HEK293 (cell line): ENCODE measurements at regions not wholly inside any gene's neighbourhood (a gene's known extent, or its start where the extent isn't known, plus 50 kb on each side); places are given as distances from the start of the nearest gene placed in this dataset.
A peak's percentile ranks its signal among the peaks of the same experiment; 100 is the strongest.

Experiments
- CTCF ChIA-PET: fragments of 350-600 bp; formaldehyde crosslinking; extraction: SDS; loops from one replicate; lab custom pipeline; 2021; ENCODE audit warnings: antibody characterized with exemption; lab: Yijun Ruan, JAX
- POLR2A ChIA-PET: fragments of 300-600 bp; formaldehyde crosslinking; extraction: SDS; loops from one replicate; lab custom pipeline; 2020; ENCODE audit warnings: antibody characterized with exemption, inconsistent platforms; lab: Yijun Ruan, JAX
- H3K27ac ChIP-seq: fragments of 200-500 bp; sonication (Bioruptor generic); 2 replicates; pipeline ENCODE4 v1.5.1; 2014; ENCODE audit warnings: low read depth, low read length, control low read depth, inconsistent platforms; ENCODE audit errors: extremely low read depth
- H3K36me3 ChIP-seq, 2 experiments: fragments of 200-500 bp in 1 of 2; sonication (Bioruptor generic) in 1 of 2; 1 replicate in 1 of 2; 2 replicates in 1 of 2; pipeline ENCODE4 v1.5.1; 2014 to 2017; ENCODE audit warnings: inconsistent platforms in 2 of 2, low read length in 2 of 2; ENCODE audit not compliant: control insufficient read depth in 2 of 2, insufficient read depth in 1 of 2
- H3K4me1 ChIP-seq: fragments of 200-500 bp; sonication (Bioruptor generic); 2 replicates; pipeline ENCODE4 v1.5.1; 2014; ENCODE audit warnings: mild to moderate bottlenecking, low read length, inconsistent platforms; ENCODE audit not compliant: control insufficient read depth, insufficient read depth
- H3K4me3 ChIP-seq: 2 replicates; pipeline ENCODE4 v1.5.1; 2011; ENCODE audit warnings: low read depth, mild to moderate bottlenecking, control low read depth, low read length, moderate library complexity
- H3K9me3 ChIP-seq: fragments of 200-500 bp; sonication (Bioruptor generic); 2 replicates; pipeline ENCODE4 v1.5.1; 2014; ENCODE audit warnings: low read depth, low read length, inconsistent platforms; ENCODE audit not compliant: control insufficient read depth, insufficient read depth
- CTCF ChIP-seq: fragments of 450-650 bp; formaldehyde crosslinking; IDR thresholded peaks from 2 replicates; pipeline ENCODE4 v1.5.1; 2016; ENCODE audit warnings: missing biosample characterization, missing genetic modification characterization
- FEZF1 ChIP-seq: fragments of 450-650 bp; formaldehyde crosslinking; IDR thresholded peaks from 2 replicates; pipeline ENCODE4 v1.5.1; 2016; ENCODE audit warnings: missing biosample characterization, missing genetic modification characterization
- GLI2 ChIP-seq: fragments of 450-650 bp; formaldehyde crosslinking; IDR thresholded peaks from 2 replicates; pipeline ENCODE4; 2017; ENCODE audit warnings: missing biosample characterization, missing genetic modification characterization, low read depth, borderline replicate concordance
- GLIS1 ChIP-seq: fragments of 450-650 bp; formaldehyde crosslinking; IDR thresholded peaks from 2 replicates; pipeline ENCODE4 v1.5.1; 2016; ENCODE audit warnings: missing biosample characterization, missing genetic modification characterization
- HOXA7 ChIP-seq: sonication (generic); formaldehyde crosslinking; IDR thresholded peaks from 2 replicates; pipeline ENCODE4 v1.8.1; 2022; ENCODE audit warnings: missing genetic modification reagents, borderline replicate concordance
- KLF10 ChIP-seq: fragments of 450-650 bp; IDR thresholded peaks from 2 replicates; pipeline ENCODE4 v1.5.1; 2018; ENCODE audit warnings: missing biosample characterization, mild to moderate bottlenecking, missing genetic modification characterization
- OVOL3 ChIP-seq: fragments of 450-650 bp; formaldehyde crosslinking; IDR thresholded peaks from 2 replicates; pipeline ENCODE4 v1.5.1; 2016; ENCODE audit warnings: missing biosample characterization, missing genetic modification characterization
- YY1 ChIP-seq: fragments of 450-650 bp; formaldehyde crosslinking; IDR thresholded peaks from 2 replicates; pipeline ENCODE4 v1.5.1; 2018; ENCODE audit warnings: missing biosample characterization, missing genetic modification characterization
- YY2 ChIP-seq: fragments of 450-650 bp; formaldehyde crosslinking; IDR thresholded peaks from 2 replicates; pipeline ENCODE4 v1.5.1; 2016; ENCODE audit warnings: missing biosample characterization, missing genetic modification characterization
- ZBTB1 ChIP-seq: fragments of 450-650 bp; formaldehyde crosslinking; IDR thresholded peaks from 2 replicates; pipeline ENCODE4 v1.5.1; 2016; ENCODE audit warnings: missing biosample characterization, missing genetic modification characterization
- ZBTB17 ChIP-seq: fragments of 450-650 bp; formaldehyde crosslinking; IDR thresholded peaks from 2 replicates; pipeline ENCODE4 v1.5.1; 2016; ENCODE audit warnings: missing biosample characterization, missing genetic modification characterization
- ZBTB7A ChIP-seq: fragments of 450-650 bp; formaldehyde crosslinking; IDR thresholded peaks from 2 replicates; pipeline ENCODE4 v1.5.1; 2016; ENCODE audit warnings: low read depth, missing biosample characterization, missing genetic modification characterization
- ZIC2 ChIP-seq: fragments of 450-650 bp; formaldehyde crosslinking; IDR thresholded peaks from 2 replicates; pipeline ENCODE4 v1.5.1; 2016; ENCODE audit warnings: missing biosample characterization, missing genetic modification characterization
- ZNF121 ChIP-seq: fragments of 450-650 bp; formaldehyde crosslinking; IDR thresholded peaks from 2 replicates; pipeline ENCODE4 v1.5.1; 2016; ENCODE audit warnings: missing biosample characterization, missing genetic modification characterization
- ZNF146 ChIP-seq: fragments of 450-650 bp; formaldehyde crosslinking; IDR thresholded peaks from 2 replicates; pipeline ENCODE4 v1.5.1; 2016; ENCODE audit warnings: missing biosample characterization, missing genetic modification characterization
- ZNF184 ChIP-seq: fragments of 450-650 bp; IDR thresholded peaks from 2 replicates; pipeline ENCODE4 v1.5.1; 2018; ENCODE audit warnings: missing biosample characterization, mild to moderate bottlenecking, missing genetic modification characterization
- ZNF2 ChIP-seq: fragments of 450-650 bp; formaldehyde crosslinking; IDR thresholded peaks from 2 replicates; pipeline ENCODE4 v1.5.1; 2016; ENCODE audit warnings: missing biosample characterization, missing genetic modification characterization
- ZNF292 ChIP-seq: fragments of 450-650 bp; formaldehyde crosslinking; IDR thresholded peaks from 2 replicates; pipeline ENCODE4 v1.5.1; 2016; ENCODE audit warnings: low read depth, missing biosample characterization, missing genetic modification characterization, borderline replicate concordance
- ZNF302 ChIP-seq: fragments of 450-650 bp; formaldehyde crosslinking; IDR thresholded peaks from 2 replicates; pipeline ENCODE4 v1.5.1; 2016; ENCODE audit warnings: missing biosample characterization, missing genetic modification characterization, low read depth
- ZNF324 ChIP-seq: fragments of 450-650 bp; formaldehyde crosslinking; IDR thresholded peaks from 2 replicates; pipeline ENCODE4 v1.5.1; 2016; ENCODE audit warnings: missing biosample characterization, missing genetic modification characterization
- ZNF341 ChIP-seq: fragments of 450-650 bp; formaldehyde crosslinking; IDR thresholded peaks from 2 replicates; pipeline ENCODE4; 2016; ENCODE audit warnings: low read depth, missing biosample characterization, missing genetic modification characterization
- ZNF362 ChIP-seq: fragments of 450-650 bp; formaldehyde crosslinking; IDR thresholded peaks from 2 replicates; pipeline ENCODE4 v1.5.1; 2016; ENCODE audit warnings: missing biosample characterization, missing genetic modification characterization
- ZNF404 ChIP-seq: fragments of 450-650 bp; formaldehyde crosslinking; IDR thresholded peaks from 2 replicates; pipeline ENCODE4 v1.5.1; 2017; ENCODE audit warnings: missing biosample characterization, missing genetic modification characterization
- ZNF521 ChIP-seq: fragments of 450-650 bp; formaldehyde crosslinking; IDR thresholded peaks from 2 replicates; pipeline ENCODE4 v1.5.1; 2017; ENCODE audit warnings: missing biosample characterization, mild to moderate bottlenecking, missing genetic modification characterization
- ZNF529 ChIP-seq: fragments of 450-650 bp; formaldehyde crosslinking; IDR thresholded peaks from 2 replicates; pipeline ENCODE4 v1.5.1; 2017; ENCODE audit warnings: missing genetic modification characterization, missing biosample characterization; ENCODE audit not compliant: insufficient replicate concordance
- ZNF549 ChIP-seq: fragments of 450-650 bp; IDR thresholded peaks from 2 replicates; pipeline ENCODE4 v1.5.1; 2018; ENCODE audit warnings: missing biosample characterization, missing genetic modification characterization, mild to moderate bottlenecking, inconsistent platforms, moderate library complexity
- ZNF561 ChIP-seq: fragments of 450-650 bp; IDR thresholded peaks from 2 replicates; pipeline ENCODE4 v1.5.1; 2018; ENCODE audit warnings: missing biosample characterization, missing genetic modification characterization, borderline replicate concordance
- ZNF623 ChIP-seq: fragments of 450-650 bp; formaldehyde crosslinking; IDR thresholded peaks from 2 replicates; pipeline ENCODE4 v1.5.1; 2016; ENCODE audit warnings: missing biosample characterization, missing genetic modification characterization
- ZNF654 ChIP-seq: fragments of 450-650 bp; formaldehyde crosslinking; IDR thresholded peaks from 2 replicates; pipeline ENCODE4 v1.5.1; 2016; ENCODE audit warnings: low read depth, missing biosample characterization, missing genetic modification characterization
- ZNF660 ChIP-seq: fragments of 450-650 bp; IDR thresholded peaks from 2 replicates; pipeline ENCODE4 v1.5.1; 2018; ENCODE audit warnings: missing biosample characterization, mild to moderate bottlenecking, missing genetic modification characterization
- ZNF670 ChIP-seq: fragments of 450-650 bp; formaldehyde crosslinking; IDR thresholded peaks from 2 replicates; pipeline ENCODE4 v1.5.1; 2016; ENCODE audit warnings: missing biosample characterization, missing genetic modification characterization, low read depth
- TF ChIP-seq, protein P1 (sequence below): fragments of 450-650 bp; formaldehyde crosslinking; IDR thresholded peaks from 2 replicates; pipeline ENCODE4 v1.5.1; 2016; ENCODE audit warnings: missing biosample characterization, missing genetic modification characterization

GRCh38 chr7:104264285-104264684 is 56.5 kb upstream of the ORC5 start:
- H3K4me3 ChIP-seq = no peak overlapping the region
- ChIA-PET CTCF (interaction anchor here (0.7 to 0.8 kb wide), 2 partner anchors 33 to 585 kb away, joined by 3 to 6 read pairs; no protein-coding TSS in a partner anchor), POLR2A (no interaction called here)
- H3K4me1 ChIP-seq = no peaks in the 10 kb centered on the region
- no peak overlapping the region for H3K27ac ChIP-seq
- 0 out of 2 replicates have a peak, but pooled peaks cover 4% of the 10 kb centered on the region for H3K9me3 ChIP-seq
- TF ChIP-seq, protein P1, sequence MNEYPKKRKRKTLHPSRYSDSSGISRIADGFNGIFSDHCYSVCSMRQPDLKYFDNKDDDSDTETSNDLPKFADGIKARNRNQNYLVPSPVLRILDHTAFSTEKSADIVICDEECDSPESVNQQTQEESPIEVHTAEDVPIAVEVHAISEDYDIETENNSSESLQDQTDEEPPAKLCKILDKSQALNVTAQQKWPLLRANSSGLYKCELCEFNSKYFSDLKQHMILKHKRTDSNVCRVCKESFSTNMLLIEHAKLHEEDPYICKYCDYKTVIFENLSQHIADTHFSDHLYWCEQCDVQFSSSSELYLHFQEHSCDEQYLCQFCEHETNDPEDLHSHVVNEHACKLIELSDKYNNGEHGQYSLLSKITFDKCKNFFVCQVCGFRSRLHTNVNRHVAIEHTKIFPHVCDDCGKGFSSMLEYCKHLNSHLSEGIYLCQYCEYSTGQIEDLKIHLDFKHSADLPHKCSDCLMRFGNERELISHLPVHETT (tag by site-specific recombination) = no peak
- TF ChIP-seq HOXA7 (CRISPR knock-in tag) = no peak
- TF ChIP-seq ZNF146 = no peak
- no peak for TF ChIP-seq ZNF404 (tag by site-specific recombination)
- no peak for TF ChIP-seq ZNF362 (tag by site-specific recombination)
- H3K36me3 ChIP-seq = no peaks in the 10 kb centered on the region

DNA sequence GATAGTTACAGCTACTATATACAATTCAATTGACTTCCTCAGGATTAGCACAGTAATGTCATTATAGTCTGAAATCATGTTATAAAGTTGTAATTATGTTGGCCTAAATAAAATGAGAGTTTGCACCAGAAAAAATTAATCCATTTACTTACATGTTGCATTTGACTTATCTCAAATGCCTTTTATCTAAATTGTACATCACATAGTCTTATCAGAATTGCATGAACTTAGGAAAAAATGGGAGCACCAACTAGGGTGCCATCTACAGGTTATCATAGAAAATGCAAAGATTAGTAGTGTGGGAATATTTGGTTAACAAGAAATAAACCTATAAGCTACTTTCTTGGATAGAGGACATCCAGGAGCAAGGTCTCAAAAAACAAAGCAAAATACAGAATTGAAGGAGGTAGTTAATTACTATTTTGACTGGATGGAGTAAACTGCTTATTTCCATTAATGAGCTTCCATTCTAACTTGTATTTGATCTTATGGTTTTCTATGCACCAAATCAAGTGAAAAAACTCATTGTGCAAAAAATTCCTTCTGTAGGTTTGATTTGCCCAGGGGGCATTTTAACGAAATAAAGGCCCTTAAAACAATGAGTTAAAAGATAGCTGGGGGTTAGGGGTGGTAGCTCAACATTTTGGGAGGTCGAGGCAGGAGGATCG is 60.0 kb upstream of the ORC5 start:
- Histone ChIP-seq H3K36me3 (no peaks in the 10 kb centered on the region), H3K4me3 (no peak overlapping the region), H3K9me3 (0 out of 2 replicates have a peak, but pooled peaks cover 4% of the 10 kb centered on the region), H3K27ac (no peak overlapping the region), H3K4me1 (no peaks in the 10 kb centered on the region)
- TF ChIP-seq ZNF302 (tag by site-specific recombination) (no peak), ZNF623 (no peak), YY1 (tag by site-specific recombination) (no peak), ZNF549 (no peak), ZNF654 (0 out of 2 replicates have a peak, but pooled peaks have one; percentile 16)
- POLR2A ChIA-PET = no interaction called here
- CTCF ChIA-PET = interaction anchor here (0.6 to 2.3 kb wide), 15 partner anchors 9 to 1395 kb away, joined by 3 to 23 read pairs (median 3); no protein-coding TSS in a partner anchor

GRCh38 chr7:104271948-104272347 is 56.5 kb upstream of the LHFPL3 start:
- ChIA-PET POLR2A (no interaction called here), CTCF (no interaction called here)

DNA sequence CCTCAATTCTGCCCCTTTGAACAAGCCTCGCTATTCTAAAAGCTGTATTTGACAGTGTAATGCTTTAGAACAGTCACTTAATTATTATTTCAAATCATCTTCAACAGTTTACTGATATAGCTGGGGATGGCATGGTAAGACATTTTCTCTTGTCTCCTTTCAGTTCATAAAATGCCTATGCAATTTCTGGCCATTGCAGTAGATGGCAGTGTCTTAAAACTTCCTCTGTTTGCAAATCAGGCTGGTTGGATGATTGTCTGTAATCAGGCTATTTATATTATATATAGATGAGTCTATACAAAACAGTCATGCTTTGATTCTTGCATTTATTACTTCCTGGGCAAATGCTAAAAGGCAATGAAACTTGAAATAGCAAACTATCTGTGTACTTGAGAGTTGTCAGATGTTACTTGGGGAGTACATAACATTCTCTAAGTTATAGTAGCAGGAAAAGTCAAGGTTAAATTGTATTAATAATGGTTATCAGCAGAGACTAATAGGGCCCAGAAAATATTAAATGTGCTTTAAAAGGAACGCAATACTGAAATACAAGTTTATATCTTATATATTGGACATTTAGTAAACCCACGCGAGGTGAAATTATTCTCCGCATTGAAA is 55.5 kb upstream of the LHFPL3 start:
- CTCF ChIA-PET = interaction anchor here (0.9 kb wide), 1 partner anchor 10 kb away, joined by 3 read pairs; no protein-coding TSS in a partner anchor
- peak; percentile 15; the same call in 1 of the 2 replicates for TF ChIP-seq ZNF654
- no peak for TF ChIP-seq ZNF292 (tag by site-specific recombination)
- TF ChIP-seq ZIC2 (tag by site-specific recombination) = no peak
- no peak for TF ChIP-seq KLF10 (tag by site-specific recombination)
- no peak for TF ChIP-seq CTCF (tag by site-specific recombination)
- TF ChIP-seq ZNF529 (tag by site-specific recombination) = no peak
- no peak for TF ChIP-seq ZNF341 (tag by site-specific recombination)
- TF ChIP-seq ZNF184 (tag by site-specific recombination) = no peak
- TF ChIP-seq FEZF1 (tag by site-specific recombination) = no peak
- TF ChIP-seq OVOL3 (tag by site-specific recombination) = no peak
- peak; percentile 88 for TF ChIP-seq ZNF660 (tag by site-specific recombination)

More at GRCh38 chr7:104271948-104272347, 56.5 kb upstream of the LHFPL3 start:
- Histone ChIP-seq H3K4me1 (no peaks in the 10 kb centered on the region), H3K36me3 (no peaks in the 10 kb centered on the region), H3K9me3 (no peaks in the 10 kb centered on the region), H3K27ac (no peak overlapping the region), H3K4me3 (no peak overlapping the region)
- TF ChIP-seq ZNF561 (tag by site-specific recombination) (no peak), ZNF670 (tag by site-specific recombination) (no peak), ZBTB1 (no peak), YY2 (no peak), ZNF121 (tag by site-specific recombination) (no peak), ZNF2 (no peak), ZBTB7A (no peak), GLIS1 (tag by site-specific recombination) (no peak), GLI2 (tag by site-specific recombination) (no peak), ZBTB17 (tag by site-specific recombination) (no peak), ZNF324 (tag by site-specific recombination) (no peak), ZNF521 (tag by site-specific recombination) (no peak)

More for the DNA sequence above, 55.5 kb upstream of the LHFPL3 start:
- Histone ChIP-seq H3K27ac (no peak overlapping the region), H3K4me3 (no peak overlapping the region), H3K9me3 (no peaks in the 10 kb centered on the region), H3K4me1 (no peaks in the 10 kb centered on the region), H3K36me3 (no peaks in the 10 kb centered on the region)
- POLR2A ChIA-PET = no interaction called here
